ENCODE measurements at regions not wholly inside any gene's neighbourhood (a gene's known extent, or its start where the extent isn't known, plus 50 kb on each side); places are given as distances from the start of the nearest gene placed in this dataset.

GRCh38 chr13:100822871-100823443, 148.4 kb upstream of the TMTC4 start:
- no peak for DNase-seq
- no peaks in the 10 kb centered on the region for H3K9me3 ChIP-seq (replicated peaks; ENCODE audit: control insufficient read depth, low read depth, low read length)
- no peaks in the 10 kb centered on the region for H3K4me1 ChIP-seq (ENCODE audit: control insufficient read depth, insufficient read depth, low read length)
- H3K27me3 ChIP-seq (ENCODE audit: control insufficient read depth, insufficient read depth, low read length): no peaks in the 10 kb centered on the region
- WGBS (ENCODE audit: insufficient coverage): 77% methylated on average over 3 of the region's 6 CpGs
- no peak overlapping the region for H3K4me3 ChIP-seq (ENCODE audit: low read length)
- no peaks in the 10 kb centered on the region for H3K36me3 ChIP-seq (ENCODE audit: control insufficient read depth, insufficient read depth, low read length)
- no peak overlapping the region for H3K27ac ChIP-seq (ENCODE audit: low read length)

DNA sequence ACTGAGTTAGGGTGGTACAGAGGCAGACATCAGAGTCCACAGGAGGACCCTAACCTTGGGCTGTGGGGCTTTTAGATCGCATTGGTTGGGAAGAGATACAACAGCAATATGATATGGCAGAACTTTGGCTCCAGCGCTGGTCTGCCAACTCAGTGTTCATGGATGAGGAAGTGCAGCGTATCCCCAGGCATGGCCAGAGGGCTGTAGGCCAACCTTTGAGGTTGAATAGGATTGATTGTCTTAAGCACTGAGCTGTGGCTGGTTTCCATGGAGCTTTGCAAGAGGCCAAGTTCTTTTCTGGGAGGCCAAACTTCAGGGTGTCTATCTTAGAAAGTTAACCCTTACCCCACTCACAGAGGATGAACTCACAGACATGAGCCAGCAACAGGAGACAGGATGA, 144.1 kb upstream of the TMTC4 start:
- 62% methylated on average over 3 of the region's 3 CpGs for WGBS (ENCODE audit: insufficient coverage)
- H3K36me3 ChIP-seq (ENCODE audit: control insufficient read depth, insufficient read depth, low read length): no peaks in the 10 kb centered on the region
- no peak overlapping the region for H3K4me3 ChIP-seq (ENCODE audit: low read length)
- no peak for DNase-seq
- H3K9me3 ChIP-seq (replicated peaks; ENCODE audit: control insufficient read depth, low read depth, low read length): no peaks in the 10 kb centered on the region
- no peaks in the 10 kb centered on the region for H3K4me1 ChIP-seq (ENCODE audit: control insufficient read depth, insufficient read depth, low read length)
- no peaks in the 10 kb centered on the region for H3K27me3 ChIP-seq (ENCODE audit: control insufficient read depth, insufficient read depth, low read length)
- H3K27ac ChIP-seq (ENCODE audit: low read length): no peak overlapping the region

- Histone ChIP-seq H3K27ac (ENCODE audit: low read length) (no peak overlapping the region), H3K27me3 (ENCODE audit: control insufficient read depth, insufficient read depth, low read length) (no peaks in the 10 kb centered on the region), H3K4me1 (ENCODE audit: control insufficient read depth, insufficient read depth, low read length) (no peaks in the 10 kb centered on the region), H3K36me3 (ENCODE audit: control insufficient read depth, insufficient read depth, low read length) (no peaks in the 10 kb centered on the region), H3K4me3 (ENCODE audit: low read length) (no peak overlapping the region), H3K9me3 (replicated peaks; ENCODE audit: control insufficient read depth, low read depth, low read length) (no peaks in the 10 kb centered on the region)
- DNase-seq: no peak
These were observed 143.3 kb upstream of the TMTC4 start for GRCh38 chr13:100817928-100818327.

- 32% methylated on average over 1 of the region's 3 CpGs for WGBS (ENCODE audit: insufficient coverage)
- Histone ChIP-seq H3K4me1 (ENCODE audit: control insufficient read depth, insufficient read depth, low read length) (no peaks in the 10 kb centered on the region), H3K36me3 (ENCODE audit: control insufficient read depth, insufficient read depth, low read length) (no peaks in the 10 kb centered on the region), H3K27ac (ENCODE audit: low read length) (no peak overlapping the region), H3K9me3 (replicated peaks; ENCODE audit: control insufficient read depth, low read depth, low read length) (no peaks in the 10 kb centered on the region), H3K27me3 (ENCODE audit: control insufficient read depth, insufficient read depth, low read length) (no peaks in the 10 kb centered on the region), H3K4me3 (ENCODE audit: low read length) (no peak overlapping the region)
- DNase-seq: no peak
These were observed 141.0 kb upstream of the TMTC4 start for GRCh38 chr13:100815476-100816046.

DNA sequence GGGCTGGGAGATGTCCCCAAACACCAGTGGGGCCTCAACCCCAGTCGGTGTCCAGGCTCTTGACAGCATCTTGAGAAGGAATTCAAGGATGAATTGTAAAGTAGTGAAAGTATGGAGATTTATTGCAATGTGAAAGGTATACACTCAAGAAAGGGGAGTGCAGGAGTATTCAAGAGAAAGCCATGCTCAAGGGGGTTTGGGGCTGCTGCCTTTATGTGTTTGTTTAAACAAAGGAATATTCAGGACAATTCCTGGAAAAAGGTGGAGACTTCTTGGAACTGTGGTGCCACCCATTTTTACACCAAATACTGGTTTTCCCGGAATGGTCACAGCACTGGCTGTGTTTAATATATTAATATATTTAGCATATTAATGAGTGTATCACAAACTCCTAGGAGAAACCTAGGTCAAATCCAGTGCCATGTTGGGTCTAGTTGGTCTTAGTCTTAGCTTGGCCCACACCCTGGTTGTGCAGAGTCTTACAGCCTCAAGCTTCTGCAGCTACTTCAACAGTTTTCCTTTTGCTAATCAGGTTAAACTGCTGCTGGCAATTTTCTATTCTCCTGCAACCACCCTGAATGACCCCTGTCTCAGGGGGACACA, 138.5 kb upstream of the TMTC4 start:
- H3K36me3 ChIP-seq (ENCODE audit: control insufficient read depth, insufficient read depth, low read length): no peaks in the 10 kb centered on the region
- H3K9me3 ChIP-seq (replicated peaks; ENCODE audit: control insufficient read depth, low read depth, low read length): no peaks in the 10 kb centered on the region
- 40% methylated on average over 1 of the region's 2 CpGs for WGBS (ENCODE audit: insufficient coverage)
- H3K4me3 ChIP-seq (ENCODE audit: low read length): no peak overlapping the region
- no peaks in the 10 kb centered on the region for H3K4me1 ChIP-seq (ENCODE audit: control insufficient read depth, insufficient read depth, low read length)
- H3K27me3 ChIP-seq (ENCODE audit: control insufficient read depth, insufficient read depth, low read length): no peaks in the 10 kb centered on the region
- no peak for DNase-seq
- H3K27ac ChIP-seq (ENCODE audit: low read length): no peak overlapping the region

GRCh38 chr13:100811928-100812327, 137.3 kb upstream of the TMTC4 start:
- Histone ChIP-seq H3K4me3 (ENCODE audit: low read length) (no peak overlapping the region), H3K27me3 (ENCODE audit: control insufficient read depth, insufficient read depth, low read length) (no peaks in the 10 kb centered on the region), H3K36me3 (ENCODE audit: control insufficient read depth, insufficient read depth, low read length) (no peaks in the 10 kb centered on the region), H3K9me3 (replicated peaks; ENCODE audit: control insufficient read depth, low read depth, low read length) (no peaks in the 10 kb centered on the region), H3K27ac (ENCODE audit: low read length) (no peak overlapping the region), H3K4me1 (ENCODE audit: control insufficient read depth, insufficient read depth, low read length) (no peaks in the 10 kb centered on the region)
- WGBS (ENCODE audit: insufficient coverage): 40% methylated on average over 1 of the region's 2 CpGs
- no peak for DNase-seq

GRCh38 chr13:100811024-100811865, 136.7 kb upstream of the TMTC4 start:
- no peak for DNase-seq
- no peak overlapping the region for H3K4me3 ChIP-seq (ENCODE audit: low read length)
- WGBS (ENCODE audit: insufficient coverage): 78% methylated on average over 5 of the region's 14 CpGs
- no peaks in the 10 kb centered on the region for H3K4me1 ChIP-seq (ENCODE audit: control insufficient read depth, insufficient read depth, low read length)
- no peaks in the 10 kb centered on the region for H3K36me3 ChIP-seq (ENCODE audit: control insufficient read depth, insufficient read depth, low read length)
- H3K27ac ChIP-seq (ENCODE audit: low read length): no peak overlapping the region
- no peaks in the 10 kb centered on the region for H3K27me3 ChIP-seq (ENCODE audit: control insufficient read depth, insufficient read depth, low read length)
- no peaks in the 10 kb centered on the region for H3K9me3 ChIP-seq (replicated peaks; ENCODE audit: control insufficient read depth, low read depth, low read length)

GRCh38 chr13:100810481-100810880, 135.9 kb upstream of the TMTC4 start:
- Histone ChIP-seq H3K4me3 (ENCODE audit: low read length) (no peak overlapping the region), H3K4me1 (ENCODE audit: control insufficient read depth, insufficient read depth, low read length) (no peaks in the 10 kb centered on the region), H3K27ac (ENCODE audit: low read length) (no peak overlapping the region), H3K27me3 (ENCODE audit: control insufficient read depth, insufficient read depth, low read length) (no peaks in the 10 kb centered on the region), H3K9me3 (replicated peaks; ENCODE audit: control insufficient read depth, low read depth, low read length) (no peaks in the 10 kb centered on the region), H3K36me3 (ENCODE audit: control insufficient read depth, insufficient read depth, low read length) (no peaks in the 10 kb centered on the region)
- no CpG with 5 or more reads among the region's 3 CpGs for WGBS (ENCODE audit: insufficient coverage)
- no peak for DNase-seq

DNA sequence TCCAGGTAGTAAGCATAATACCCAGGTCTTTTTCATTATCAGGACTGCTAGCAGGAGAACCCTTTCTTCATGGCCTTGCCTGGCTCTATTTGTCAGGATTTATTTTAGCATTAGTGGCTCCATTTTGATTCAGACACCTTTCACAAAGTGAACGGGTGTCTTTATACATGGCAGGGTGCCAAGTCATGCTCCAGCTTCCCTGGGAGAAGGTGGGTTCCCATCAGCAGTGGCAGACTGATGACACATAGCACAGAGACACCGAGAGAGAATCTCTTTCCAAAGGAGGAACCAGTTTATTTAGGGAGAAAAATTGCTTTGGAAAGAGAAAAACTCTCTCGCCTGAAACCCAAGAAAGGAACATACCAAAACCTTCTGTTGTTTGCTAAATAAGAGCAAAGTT, 135.3 kb upstream of the TMTC4 start:
- DNase-seq: no peak
- Histone ChIP-seq H3K27me3 (ENCODE audit: control insufficient read depth, insufficient read depth, low read length) (no peaks in the 10 kb centered on the region), H3K36me3 (ENCODE audit: control insufficient read depth, insufficient read depth, low read length) (no peaks in the 10 kb centered on the region), H3K4me1 (ENCODE audit: control insufficient read depth, insufficient read depth, low read length) (no peaks in the 10 kb centered on the region), H3K4me3 (ENCODE audit: low read length) (no peak overlapping the region), H3K9me3 (replicated peaks; ENCODE audit: control insufficient read depth, low read depth, low read length) (no peaks in the 10 kb centered on the region), H3K27ac (ENCODE audit: low read length) (no peak overlapping the region)
- WGBS (ENCODE audit: insufficient coverage): no CpG with 5 or more reads among the region's 3 CpGs

DNA sequence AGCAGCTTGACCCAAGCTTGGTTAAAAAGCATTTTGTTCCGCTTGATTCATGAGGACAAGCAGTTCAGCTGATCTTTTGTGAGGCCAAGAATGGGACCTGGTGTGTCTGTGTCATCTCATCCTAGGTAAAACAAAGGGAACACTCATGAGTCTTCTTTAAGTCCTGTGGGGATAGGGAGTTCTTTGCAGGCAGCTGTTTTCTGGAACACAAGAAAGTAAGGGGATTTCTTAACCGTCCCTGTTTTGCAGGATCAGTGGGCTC, 134.5 kb upstream of the TMTC4 start:
- 54% methylated on average over 2 of the region's 2 CpGs for WGBS (ENCODE audit: insufficient coverage)
- Histone ChIP-seq H3K36me3 (ENCODE audit: control insufficient read depth, insufficient read depth, low read length) (no peaks in the 10 kb centered on the region), H3K4me1 (ENCODE audit: control insufficient read depth, insufficient read depth, low read length) (no peaks in the 10 kb centered on the region), H3K27ac (ENCODE audit: low read length) (no peak overlapping the region), H3K4me3 (ENCODE audit: low read length) (no peak overlapping the region), H3K27me3 (ENCODE audit: control insufficient read depth, insufficient read depth, low read length) (peaks cover 2% of the 10 kb centered on the region), H3K9me3 (replicated peaks; ENCODE audit: control insufficient read depth, low read depth, low read length) (no peaks in the 10 kb centered on the region)
- no peak for DNase-seq
